Hepatocyte (in vitro differentiated cells): ENCODE measurements at regions not wholly inside any gene's neighbourhood (a gene's known extent, or its start where the extent isn't known, plus 50 kb on each side); places are given as distances from the start of the nearest gene placed in this dataset.
A peak's percentile ranks its signal among the peaks of the same experiment; 100 is the strongest.

Source experiments
- DNase-seq: peaks from one replicate; pipeline ENCODE4 v3.0.0-alpha.2; 2016; ENCODE audit warnings: low spot score
- H2AFZ ChIP-seq: fragments of 200-600 bp; sonication (generic); 2 replicates; pipeline ENCODE4 v1.6.0; 2016; ENCODE audit warnings: antibody characterized with exemption, mild to moderate bottlenecking
- H3K27ac ChIP-seq: fragments of 200-600 bp; sonication (generic); 2 replicates; pipeline ENCODE4 v1.5.1; 2016; ENCODE audit warnings: mild to moderate bottlenecking
- H3K27me3 ChIP-seq: fragments of 200-600 bp; sonication (generic); 2 replicates; pipeline ENCODE4 v1.6.1; 2016
- H3K36me3 ChIP-seq: fragments of 200-600 bp; sonication (generic); replicated peaks from 2 replicates; pipeline ENCODE4 v1.5.1; 2016; ENCODE audit warnings: low read depth; ENCODE audit not compliant: insufficient read depth
- H3K4me1 ChIP-seq: fragments of 200-600 bp; sonication (generic); 2 replicates; pipeline ENCODE4 v1.5.1; 2016; ENCODE audit warnings: mild to moderate bottlenecking, moderate library complexity; ENCODE audit not compliant: insufficient read depth
- H3K4me2 ChIP-seq: fragments of 200-600 bp; sonication (generic); 2 replicates; pipeline ENCODE4 v1.6.0; 2016
- H3K4me3 ChIP-seq: fragments of 200-600 bp; sonication (generic); 2 replicates; pipeline ENCODE4 v1.5.1; 2016; ENCODE audit warnings: mild to moderate bottlenecking
- H3K79me2 ChIP-seq: fragments of 200-600 bp; sonication (generic); 2 replicates; pipeline ENCODE4 v1.6.0; 2017; ENCODE audit warnings: mild to moderate bottlenecking
- H3K9me2 ChIP-seq: fragments of 200-600 bp; sonication (generic); replicated peaks from 2 replicates; pipeline ENCODE4 v1.6.0; 2017; ENCODE audit warnings: mild to moderate bottlenecking; ENCODE audit not compliant: insufficient read depth
- H3K9me3 ChIP-seq: fragments of 200-600 bp; sonication (generic); 2 replicates; pipeline ENCODE4 v1.5.1; 2016; ENCODE audit warnings: low read depth, mild to moderate bottlenecking
- H4K20me1 ChIP-seq: fragments of 200-600 bp; sonication (generic); 2 replicates; pipeline ENCODE4 v1.6.0; 2016; ENCODE audit warnings: mild to moderate bottlenecking; ENCODE audit not compliant: insufficient read depth, poor library complexity, severe bottlenecking
- EZH2 ChIP-seq: fragments of 200-600 bp; sonication (generic); IDR thresholded peaks from 2 replicates; pipeline ENCODE4 v1.6.1; 2016; ENCODE audit warnings: antibody characterized with exemption, mild to moderate bottlenecking, borderline replicate concordance
- EZH2phosphoT487 ChIP-seq: fragments of 200-600 bp; sonication (generic); IDR thresholded peaks from one replicate; pipeline ENCODE4 v1.6.1; 2018; ENCODE audit warnings: antibody characterized with exemption, mild to moderate bottlenecking, low read depth, moderate library complexity; ENCODE audit not compliant: unreplicated experiment, severe bottlenecking
- WGBS: methylation state at CpG from one replicate; pipeline ENCODE4 v1.1.6; 2016; ENCODE audit warnings: low lambda C conversion rate; ENCODE audit errors: missing lambda C conversion rate; 5-methylcytosine and 5-hydroxymethylcytosine counted together
- TF ChIP-seq, protein P1 (sequence below): fragments of 200-600 bp; sonication (generic); IDR thresholded peaks from 2 replicates; pipeline ENCODE4 v1.5.1; 2016; ENCODE audit warnings: antibody characterized with exemption, mild to moderate bottlenecking; ENCODE audit not compliant: poor library complexity

DNA sequence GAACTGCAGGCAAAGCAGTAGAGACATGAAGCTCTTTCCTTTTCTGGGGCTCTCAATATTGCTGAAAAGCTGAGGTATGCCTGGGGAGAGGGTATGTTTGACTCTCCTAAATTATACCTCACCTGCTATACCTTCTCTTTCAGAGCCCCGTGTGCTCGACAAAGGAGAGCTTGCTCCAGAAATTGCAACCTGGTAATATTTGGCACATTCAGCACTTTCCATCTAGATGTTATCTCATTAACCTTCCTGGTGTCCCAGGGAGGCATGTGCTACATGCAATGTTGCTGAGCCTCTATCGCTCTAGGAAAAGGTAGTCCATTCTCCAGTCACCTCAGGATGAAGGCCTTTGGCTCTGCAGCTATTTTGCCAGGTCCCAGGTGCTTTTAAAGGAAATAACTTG lies 78.5 kb upstream of the ZSWIM6 start:
- H3K27ac ChIP-seq = no peak overlapping the region
- DNase-seq = no peak
- H2AFZ ChIP-seq = no peak overlapping the region

DNA sequence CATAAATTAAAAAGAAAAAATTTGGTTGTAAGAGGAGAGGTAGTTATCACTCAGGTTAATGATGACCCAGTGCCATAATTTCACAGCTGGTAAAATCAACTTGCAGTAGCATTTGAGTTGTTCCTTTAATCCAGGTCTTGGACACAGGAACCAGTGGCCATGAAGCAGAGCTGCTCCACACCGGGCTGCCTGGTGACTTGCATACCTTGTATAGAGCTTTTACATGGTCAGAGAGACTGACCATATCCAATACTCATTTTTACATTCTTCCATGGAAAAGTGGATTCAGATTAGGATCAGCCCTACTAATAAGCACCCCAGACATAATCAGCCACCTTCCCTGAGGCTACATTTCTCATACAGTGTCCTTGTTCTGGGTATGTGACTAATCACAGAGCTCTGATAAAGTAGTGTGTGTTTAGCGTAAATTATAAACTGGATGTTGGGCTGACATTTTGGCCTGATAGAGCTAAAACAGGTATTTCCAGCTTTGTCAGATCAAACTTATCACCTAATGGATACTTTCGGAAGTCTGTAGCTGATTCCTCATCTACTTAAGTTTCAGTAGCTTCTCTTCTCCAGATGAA lies 77.0 kb upstream of the ZSWIM6 start:
- H3K36me3 ChIP-seq = no peaks in the 10 kb centered on the region
- WGBS = 48% methylated on average over 3 of the region's 3 CpGs
- H3K4me2 ChIP-seq = peak overlapping the region; percentile 29
- DNase-seq = peak; percentile 18
- H2AFZ ChIP-seq = no peak overlapping the region
- H3K9me2 ChIP-seq = no peaks in the 10 kb centered on the region
- peak overlapping the region; percentile 31 for H3K27ac ChIP-seq
- no peaks in the 10 kb centered on the region for H4K20me1 ChIP-seq
- no peak overlapping the region for H3K4me3 ChIP-seq
- no peak for TF ChIP-seq EZH2
- TF ChIP-seq, protein P1, sequence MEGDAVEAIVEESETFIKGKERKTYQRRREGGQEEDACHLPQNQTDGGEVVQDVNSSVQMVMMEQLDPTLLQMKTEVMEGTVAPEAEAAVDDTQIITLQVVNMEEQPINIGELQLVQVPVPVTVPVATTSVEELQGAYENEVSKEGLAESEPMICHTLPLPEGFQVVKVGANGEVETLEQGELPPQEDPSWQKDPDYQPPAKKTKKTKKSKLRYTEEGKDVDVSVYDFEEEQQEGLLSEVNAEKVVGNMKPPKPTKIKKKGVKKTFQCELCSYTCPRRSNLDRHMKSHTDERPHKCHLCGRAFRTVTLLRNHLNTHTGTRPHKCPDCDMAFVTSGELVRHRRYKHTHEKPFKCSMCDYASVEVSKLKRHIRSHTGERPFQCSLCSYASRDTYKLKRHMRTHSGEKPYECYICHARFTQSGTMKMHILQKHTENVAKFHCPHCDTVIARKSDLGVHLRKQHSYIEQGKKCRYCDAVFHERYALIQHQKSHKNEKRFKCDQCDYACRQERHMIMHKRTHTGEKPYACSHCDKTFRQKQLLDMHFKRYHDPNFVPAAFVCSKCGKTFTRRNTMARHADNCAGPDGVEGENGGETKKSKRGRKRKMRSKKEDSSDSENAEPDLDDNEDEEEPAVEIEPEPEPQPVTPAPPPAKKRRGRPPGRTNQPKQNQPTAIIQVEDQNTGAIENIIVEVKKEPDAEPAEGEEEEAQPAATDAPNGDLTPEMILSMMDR = no peak
- no peak for TF ChIP-seq EZH2phosphoT487
- peaks cover 5% of the 10 kb centered on the region for H3K4me1 ChIP-seq
- no peaks in the 10 kb centered on the region for H3K9me3 ChIP-seq
- no peaks in the 10 kb centered on the region for H3K79me2 ChIP-seq
- H3K27me3 ChIP-seq = no peaks in the 10 kb centered on the region

More for the DNA sequence above, 78.5 kb upstream of the ZSWIM6 start:
- H3K4me2 ChIP-seq = no peak overlapping the region
- H3K79me2 ChIP-seq = no peaks in the 10 kb centered on the region
- no peaks in the 10 kb centered on the region for H3K9me2 ChIP-seq
- no peaks in the 10 kb centered on the region for H3K9me3 ChIP-seq
- no peaks in the 10 kb centered on the region for H4K20me1 ChIP-seq
- peaks cover 5% of the 10 kb centered on the region for H3K4me1 ChIP-seq
- H3K4me3 ChIP-seq = no peak overlapping the region
- 88% methylated on average over 3 of the region's 3 CpGs for WGBS
- H3K36me3 ChIP-seq = no peaks in the 10 kb centered on the region
- TF ChIP-seq, protein P1 = no peak
- TF ChIP-seq EZH2 (no peak), EZH2phosphoT487 (no peak)
- no peaks in the 10 kb centered on the region for H3K27me3 ChIP-seq

DNA sequence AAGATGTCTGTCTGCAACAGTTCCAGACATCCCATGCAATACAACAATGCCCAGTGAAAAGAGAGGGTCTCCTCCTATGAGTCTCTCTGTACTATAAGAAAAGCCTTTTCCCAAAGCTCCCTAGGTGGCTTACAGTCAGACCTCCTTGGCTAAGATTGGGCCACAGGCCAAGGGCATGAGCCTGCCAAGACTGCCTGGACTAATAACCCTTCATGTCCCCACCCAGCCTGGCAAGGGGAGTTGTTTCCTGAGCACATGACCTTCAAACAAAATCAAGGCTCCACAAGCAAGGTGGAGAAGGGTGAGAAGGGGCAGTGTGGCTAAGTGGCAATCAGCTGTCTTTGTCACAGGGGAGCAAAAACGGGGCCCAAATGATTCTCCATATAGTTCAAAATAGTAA lies 75.6 kb upstream of the ZSWIM6 start:
- no peaks in the 10 kb centered on the region for H3K79me2 ChIP-seq
- H3K27me3 ChIP-seq = no peaks in the 10 kb centered on the region
- H3K9me3 ChIP-seq = no peaks in the 10 kb centered on the region
- TF ChIP-seq, protein P1 = no peak
- TF ChIP-seq EZH2phosphoT487 = no peak
- TF ChIP-seq EZH2 = no peak
- 63% methylated on average over 1 of the region's 1 CpG for WGBS
- H3K4me1 ChIP-seq = peaks cover 5% of the 10 kb centered on the region
- no peak overlapping the region for H2AFZ ChIP-seq
- DNase-seq = no peak
- no peaks in the 10 kb centered on the region for H3K36me3 ChIP-seq
- no peak overlapping the region for H3K27ac ChIP-seq
- no peaks in the 10 kb centered on the region for H3K9me2 ChIP-seq
- H4K20me1 ChIP-seq = no peaks in the 10 kb centered on the region
- H3K4me3 ChIP-seq = no peak overlapping the region
- H3K4me2 ChIP-seq = no peak overlapping the region

DNA sequence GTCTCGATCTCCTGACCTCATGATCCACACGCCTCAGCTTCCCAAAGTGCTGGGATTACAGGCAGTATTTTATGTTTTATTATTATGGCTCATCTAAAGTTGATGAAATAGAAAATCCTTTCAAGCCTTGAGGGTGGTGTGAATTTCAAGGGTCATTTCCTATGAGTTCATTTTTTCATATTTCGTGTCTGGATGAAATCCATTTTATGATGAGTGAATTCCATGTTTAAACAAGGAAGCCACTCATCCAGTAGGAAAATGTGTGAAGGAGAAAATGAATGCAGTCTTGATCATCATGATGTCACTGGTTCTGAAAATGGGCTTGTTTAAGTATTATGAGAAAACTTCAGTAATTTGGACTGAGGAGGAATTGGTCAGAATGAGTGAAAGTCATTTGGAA lies 74.6 kb upstream of the ZSWIM6 start:
- H3K36me3 ChIP-seq = no peaks in the 10 kb centered on the region
- no peak overlapping the region for H3K4me3 ChIP-seq
- no peaks in the 10 kb centered on the region for H4K20me1 ChIP-seq
- H2AFZ ChIP-seq = no peak overlapping the region
- H3K9me2 ChIP-seq = no peaks in the 10 kb centered on the region
- WGBS = 99% methylated on average over 3 of the region's 3 CpGs
- H3K27ac ChIP-seq = no peak overlapping the region
- no peak overlapping the region for H3K4me2 ChIP-seq
- DNase-seq = no peak
- no peaks in the 10 kb centered on the region for H3K9me3 ChIP-seq
- H3K79me2 ChIP-seq = no peaks in the 10 kb centered on the region
- TF ChIP-seq, protein P1 = no peak
- H3K4me1 ChIP-seq = peaks cover 5% of the 10 kb centered on the region
- no peaks in the 10 kb centered on the region for H3K27me3 ChIP-seq
